Spleen (tissue), 11 donors: ENCODE measurements at regions not wholly inside any gene's neighbourhood (a gene's known extent, or its start where the extent isn't known, plus 50 kb on each side); places are given as distances from the start of the nearest gene placed in this dataset.

Experiments used
- DNase-seq: peaks from one replicate; pipeline ENCODE4 v3.0.0-alpha.2; 2020
- H3K27ac ChIP-seq, 8 donors: fragments of 200-600 bp; sonication (generic) in 7 of 8; 1 replicate in 4 of 8; 2 replicates in 4 of 8; pipeline versions ENCODE4 v1.5.0 to v1.8.0; 2016 to 2021; ENCODE audit warnings: inconsistent platforms in 4 of 8, mild to moderate bottlenecking in 4 of 8, moderate library complexity in 1 of 8
- H3K27me3 ChIP-seq, 7 donors: fragments of 200-600 bp; sonication (generic) in 6 of 7; replicated peaks in 1 of 7; 1 replicate in 4 of 7; 2 replicates in 3 of 7; pipeline versions ENCODE4 v1.5.0 to v1.8.0; 2016 to 2021; ENCODE audit warnings: inconsistent platforms in 3 of 7, mild to moderate bottlenecking in 1 of 7
- H3K36me3 ChIP-seq, 6 donors: fragments of 200-600 bp; sonication (generic) in 5 of 6; 1 replicate in 4 of 6; 2 replicates in 2 of 6; pipeline versions ENCODE4 v1.5.0 to v1.8.0; 2016 to 2021; ENCODE audit warnings: inconsistent platforms in 2 of 6
- H3K4me1 ChIP-seq, 6 donors: fragments of 200-600 bp; sonication (generic) in 5 of 6; 1 replicate in 3 of 6; 2 replicates in 3 of 6; pipeline versions ENCODE4 v1.5.0 to v1.8.0; 2016 to 2021; ENCODE audit warnings: inconsistent platforms in 3 of 6
- H3K4me3 ChIP-seq, 8 donors: fragments of 200-600 bp; sonication (generic) in 7 of 8; 1 replicate in 4 of 8; 2 replicates in 4 of 8; pipeline versions ENCODE4 v1.5.0 to v1.8.0; 2016 to 2021; ENCODE audit warnings: inconsistent platforms in 4 of 8, mild to moderate bottlenecking in 4 of 8, moderate library complexity in 2 of 8
- H3K9me3 ChIP-seq, 8 donors: fragments of 200-600 bp; sonication (generic) in 7 of 8; 1 replicate in 4 of 8; 2 replicates in 4 of 8; pipeline versions ENCODE4 v1.5.0 to v1.8.0; 2016 to 2021; ENCODE audit warnings: inconsistent platforms in 4 of 8
- POLR2A ChIP-seq, 3 donors: fragments of 450-650 bp; IDR thresholded peaks; one replicate each; pipeline ENCODE4 v1.5.1; 2017; ENCODE audit warnings: antibody characterized with exemption in 3 of 3, mild to moderate bottlenecking in 1 of 3
- POLR2AphosphoS5 ChIP-seq, 3 donors: sonication (generic); formaldehyde crosslinking; IDR thresholded peaks; one replicate each; pipeline ENCODE4 v1.5.1; 2017; ENCODE audit warnings: antibody characterized with exemption in 3 of 3
- WGBS, 5 donors: extraction: QIAGEN DNeasy Blood & Tissue Kit in 3 of 5; methylation state at CpG; one replicate each; pipeline versions ENCODE4 v1.1.5 to v1.1.7; 2013 to 2018; 5-methylcytosine and 5-hydroxymethylcytosine counted together
- intact Hi-C: fragments of 100-400 bp; cut with DNase I; formaldehyde crosslinking; loops from one replicate; pipeline ENCODE4 v1.15.0; 2023; ENCODE audit warnings: low total_unique reads
- TF ChIP-seq, protein P1 (sequence below), 11 experiments: fragments of 200-600 bp in 7 of 11; fragments of 450-650 bp in 4 of 11; sonication (generic) in 4 of 11; IDR thresholded peaks in 8 of 11; conservative IDR thresholded peaks in 3 of 11; 1 replicate in 7 of 11; 2 replicates in 4 of 11; pipeline versions ENCODE4 v1.4.0 to v1.8.0; 2016 to 2021; ENCODE audit warnings: antibody characterized with exemption in 11 of 11, inconsistent platforms in 4 of 11, mild to moderate bottlenecking in 1 of 11
- donor health status: healthy with polysubstance abuse.
- donor health status: DM: no; HTN: no; CAD: no; lungs with moderate emphysema.
- donor health status: DM: no; HTN: no; CAD: no.
- donor health status: Bipolar disorder and iron deficiency.
- donor health status: healthy.
- donor health status: DM: no; HTN: no; CAD: no.
- donor health status: DM: yes; HTN: yes; CAD: no.

DNA sequence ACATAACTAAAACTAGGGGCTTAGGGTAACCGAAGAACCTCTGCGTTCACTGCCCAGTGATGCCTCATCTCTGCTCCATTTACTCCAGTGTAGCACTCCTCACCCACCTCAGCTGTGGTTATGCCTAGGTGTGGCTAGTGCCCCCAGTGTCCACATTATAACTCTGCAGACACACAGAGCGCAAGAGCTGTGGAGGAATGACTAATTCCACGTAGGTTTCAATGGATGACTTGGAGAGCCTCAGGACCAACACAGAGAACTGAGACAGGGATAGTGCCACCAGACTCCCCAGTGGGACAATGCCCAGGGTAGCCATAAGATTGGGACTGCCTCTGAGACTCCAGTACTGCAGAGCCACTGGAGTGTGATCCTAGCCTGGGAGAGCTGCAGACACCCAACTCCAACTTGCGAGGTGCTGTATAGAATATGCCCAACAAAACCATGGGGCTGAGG, 542.4 kb upstream of the DIPK2B start:
- Histone ChIP-seq H3K4me1 (peaks cover 0 to 7% (median 2%) of the 10 kb centered on the region in 6 donors), H3K27me3 (no peaks in the 10 kb centered on the region), H3K4me3 (no peak overlapping the region), H3K36me3 (peaks cover 0 to 22% (median 2%) of the 10 kb centered on the region in 6 donors), H3K27ac (no peak overlapping the region), H3K9me3 (no peaks in the 10 kb centered on the region)
- TF ChIP-seq POLR2AphosphoS5 (IDR thresholded peaks at IDR 0.05) (no peak), POLR2A (IDR thresholded peaks at IDR 0.05) (no peak)
- TF ChIP-seq, protein P1, sequence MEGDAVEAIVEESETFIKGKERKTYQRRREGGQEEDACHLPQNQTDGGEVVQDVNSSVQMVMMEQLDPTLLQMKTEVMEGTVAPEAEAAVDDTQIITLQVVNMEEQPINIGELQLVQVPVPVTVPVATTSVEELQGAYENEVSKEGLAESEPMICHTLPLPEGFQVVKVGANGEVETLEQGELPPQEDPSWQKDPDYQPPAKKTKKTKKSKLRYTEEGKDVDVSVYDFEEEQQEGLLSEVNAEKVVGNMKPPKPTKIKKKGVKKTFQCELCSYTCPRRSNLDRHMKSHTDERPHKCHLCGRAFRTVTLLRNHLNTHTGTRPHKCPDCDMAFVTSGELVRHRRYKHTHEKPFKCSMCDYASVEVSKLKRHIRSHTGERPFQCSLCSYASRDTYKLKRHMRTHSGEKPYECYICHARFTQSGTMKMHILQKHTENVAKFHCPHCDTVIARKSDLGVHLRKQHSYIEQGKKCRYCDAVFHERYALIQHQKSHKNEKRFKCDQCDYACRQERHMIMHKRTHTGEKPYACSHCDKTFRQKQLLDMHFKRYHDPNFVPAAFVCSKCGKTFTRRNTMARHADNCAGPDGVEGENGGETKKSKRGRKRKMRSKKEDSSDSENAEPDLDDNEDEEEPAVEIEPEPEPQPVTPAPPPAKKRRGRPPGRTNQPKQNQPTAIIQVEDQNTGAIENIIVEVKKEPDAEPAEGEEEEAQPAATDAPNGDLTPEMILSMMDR (IDR thresholded peaks at IDR 0.05 in 8 of 11, conservative IDR thresholded peaks at IDR 0.05 in 3 of 11), result no peak
- intact Hi-C loops, result no loop called here
- WGBS, 5 donors, result 76 to 93% (median 89%) methylated on average over 3 to 5 of the region's 5 CpGs
- no peak for DNase-seq

DNA sequence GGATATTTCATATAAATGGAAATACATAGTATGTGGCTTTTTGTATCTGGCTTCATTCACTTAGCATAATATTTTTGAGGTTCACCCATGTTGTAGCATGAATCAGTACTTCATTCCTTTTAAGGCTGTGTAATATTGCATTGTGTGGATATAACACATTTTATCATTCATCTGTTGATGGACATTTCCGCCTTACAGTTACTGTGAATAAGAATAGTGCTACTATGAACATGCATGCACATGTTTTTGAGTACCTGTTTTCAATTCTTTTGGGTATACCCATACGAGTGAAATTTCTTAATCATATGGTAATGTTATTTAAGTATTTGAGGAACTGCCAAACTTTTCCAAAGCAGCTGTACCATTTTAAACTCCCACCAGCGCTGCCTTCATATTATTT, 539.6 kb upstream of the DIPK2B start:
- Histone ChIP-seq H3K27me3 (no peaks in the 10 kb centered on the region), H3K9me3 (no peaks in the 10 kb centered on the region), H3K36me3 (peaks cover 0 to 10% (median 0%) of the 10 kb centered on the region in 6 donors), H3K4me1 (no peaks in the 10 kb centered on the region), H3K4me3 (no peak overlapping the region), H3K27ac (no peak overlapping the region)
- TF ChIP-seq, protein P1 (IDR thresholded peaks at IDR 0.05 in 8 of 11, conservative IDR thresholded peaks at IDR 0.05 in 3 of 11), result no peak
- intact Hi-C loops, result no loop called here
- DNase-seq, result no peak
- WGBS, 5 donors, result 60 to 84% (median 72%) methylated on average over 3 of the region's 3 CpGs

DNA sequence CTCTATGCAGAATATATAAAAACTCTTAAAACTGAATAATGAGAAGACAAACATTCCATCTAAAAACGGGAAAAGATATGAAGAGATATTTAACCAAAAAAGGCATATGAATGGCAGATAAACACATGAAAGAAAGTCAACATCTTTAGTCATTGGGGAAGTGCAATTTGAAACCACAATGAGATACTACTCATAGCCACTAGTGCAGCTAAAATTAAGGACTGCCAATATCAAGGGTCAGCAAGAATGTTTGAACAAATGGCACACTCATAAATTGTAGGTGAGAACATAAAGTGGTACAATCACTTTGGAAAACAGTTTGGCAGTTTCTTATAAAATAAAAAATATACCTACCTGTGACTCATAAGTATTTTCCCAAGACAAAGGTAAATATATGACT, 534.9 kb upstream of the DIPK2B start:
- no peak for DNase-seq
- H3K27me3 ChIP-seq, result peaks cover 0 to 6% (median 0%) of the 10 kb centered on the region in 7 donors
- H3K4me1 ChIP-seq, result no peaks in the 10 kb centered on the region
- H3K27ac ChIP-seq, result no peak overlapping the region
- intact Hi-C loops, result no loop called here
- 43 to 75% (median 69%) methylated on average over 1 of the region's 1 CpG for WGBS, 5 donors
- H3K9me3 ChIP-seq, result no peaks in the 10 kb centered on the region
- TF ChIP-seq, protein P1 (IDR thresholded peaks at IDR 0.05 in 8 of 11, conservative IDR thresholded peaks at IDR 0.05 in 3 of 11), result no peak
- no peak overlapping the region for H3K4me3 ChIP-seq
- no peaks in the 10 kb centered on the region for H3K36me3 ChIP-seq

DNA sequence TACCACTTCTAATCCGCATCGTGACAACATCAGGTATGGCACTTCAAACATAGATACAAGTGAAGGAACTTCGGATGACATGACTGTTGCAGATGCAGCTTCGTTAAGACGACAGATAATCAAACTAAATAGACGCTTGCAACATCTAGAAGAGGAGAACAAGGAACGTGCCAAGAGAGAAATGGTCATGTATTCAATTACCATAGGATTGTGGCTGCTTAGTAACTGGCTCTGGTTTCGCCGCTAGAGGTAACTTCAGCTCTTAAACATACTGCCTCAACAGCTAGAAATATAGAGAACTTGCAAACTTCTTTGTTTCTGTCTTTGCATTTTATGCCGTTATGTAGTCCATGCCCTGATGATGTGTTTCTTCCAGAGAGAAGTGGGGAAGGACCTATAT, 530.8 kb upstream of the DIPK2B start:
- no peak for DNase-seq
- TF ChIP-seq, protein P1 (IDR thresholded peaks at IDR 0.05 in 8 of 11, conservative IDR thresholded peaks at IDR 0.05 in 3 of 11), result no peak
- TF ChIP-seq POLR2A (IDR thresholded peaks at IDR 0.05) (no peak), POLR2AphosphoS5 (IDR thresholded peaks at IDR 0.05) (no peak)

More for the DNA sequence above, 530.8 kb upstream of the DIPK2B start:
- Histone ChIP-seq H3K27ac (no peak overlapping the region), H3K4me3 (no peak overlapping the region), H3K4me1 (no peaks in the 10 kb centered on the region), H3K36me3 (no peaks in the 10 kb centered on the region), H3K27me3 (peaks cover 0 to 6% (median 0%) of the 10 kb centered on the region in 7 donors), H3K9me3 (no peaks in the 10 kb centered on the region)
- intact Hi-C loops, result no loop called here
- 84 to 100% (median 92%) methylated on average over 10 of the region's 10 CpGs for WGBS, 5 donors
